Psoas muscle (tissue), 7 donors: ENCODE measurements at regions not wholly inside any gene's neighbourhood (a gene's known extent, or its start where the extent isn't known, plus 50 kb on each side); places are given as distances from the start of the nearest gene placed in this dataset.

Experiments
- ATAC-seq, 4 donors: fragments of 200-7000 bp; cut with Tn5 transposase; one replicate each; pipeline ENCODE4 v1.9.1; 2020; ENCODE audit warnings: moderate library complexity in 3 of 4, mild to moderate bottlenecking in 2 of 4
- DNase-seq, 2 donors: peaks; one replicate each; pipeline ENCODE4 v3.0.0-alpha.2; 2020
- H3K27ac ChIP-seq: fragments of 200-600 bp; one replicate; pipeline ENCODE4 v1.8.0; 2022
- H3K27me3 ChIP-seq, 3 donors: fragments of 200-600 bp in 1 of 3; one replicate each; pipeline versions ENCODE4 v1.6.1 to v1.8.0; 2013 to 2022; ENCODE audit warnings: low read length in 2 of 3, mild to moderate bottlenecking in 2 of 3, moderate library complexity in 1 of 3; ENCODE audit not compliant: insufficient read depth in 3 of 3
- H3K36me3 ChIP-seq, 2 donors: fragments of 200-600 bp in 1 of 2; one replicate each; pipeline versions ENCODE4 v1.6.1 to v1.8.0; 2013 to 2022; ENCODE audit warnings: low read depth in 1 of 2, mild to moderate bottlenecking in 1 of 2, moderate library complexity in 1 of 2; ENCODE audit not compliant: insufficient read depth in 1 of 2
- H3K4me1 ChIP-seq: fragments of 200-600 bp; one replicate; pipeline ENCODE4 v1.8.0; 2022
- H3K4me3 ChIP-seq: fragments of 200-600 bp; one replicate; pipeline ENCODE4 v1.8.0; 2022; ENCODE audit warnings: mild to moderate bottlenecking
- H3K9me3 ChIP-seq: fragments of 200-600 bp; one replicate; pipeline ENCODE4 v1.8.0; 2022
- CTCF ChIP-seq: fragments of 200-600 bp; IDR thresholded peaks from one replicate; pipeline ENCODE4 v1.8.0; 2022; ENCODE audit warnings: antibody characterized with exemption
- WGBS, 3 donors: extraction: QIAGEN DNeasy Blood & Tissue Kit; methylation state at CpG; one replicate each; pipeline versions ENCODE4 v1.1.6 to v1.1.7; 2013; 5-methylcytosine and 5-hydroxymethylcytosine counted together
- intact Hi-C, 2 donors: fragments of 100-400 bp; cut with DNase I; formaldehyde crosslinking; loops; one replicate each; pipeline versions ENCODE4 v1.11.0 to v1.14.2; 2022
- donor health status: healthy with polysubstance abuse.
- donor health status: DM: no; HTN: no; CAD: no; lungs with moderate emphysema.
- donor health status: Bipolar disorder and iron deficiency.
- donor health status: healthy.
- donor health status: DM: yes; HTN: yes; CAD: no.
- donor health status: DM: no; HTN: no; CAD: no.
- donor health status: DM: yes; HTN: yes; CAD: no.

GRCh38 chr14:44113769-44114730 lies 393.0 kb downstream of the FSCB start:
- intact Hi-C loops, result no loop called here
- Histone ChIP-seq H3K9me3 (no peaks in the 10 kb centered on the region), H3K36me3 (no peaks in the 10 kb centered on the region), H3K27ac (no peak overlapping the region), H3K27me3 (no peaks in the 10 kb centered on the region), H3K4me3 (no peak overlapping the region), H3K4me1 (no peaks in the 10 kb centered on the region)
- ATAC-seq (no peak), DNase-seq (no peak)
- WGBS, 3 donors, result 68 to 70% (median 70%) methylated on average over 7 of the region's 7 CpGs
- TF ChIP-seq CTCF, result no peak

GRCh38 chr14:44112774-44113460 lies 394.2 kb downstream of the FSCB start:
- intact Hi-C loops, result no loop called here
- H3K36me3 ChIP-seq, result no peaks in the 10 kb centered on the region
- ATAC-seq (no peak), DNase-seq (no peak)
- H3K9me3 ChIP-seq, result no peaks in the 10 kb centered on the region
- H3K27ac ChIP-seq, result no peak overlapping the region
- no peak for TF ChIP-seq CTCF
- no peaks in the 10 kb centered on the region for H3K4me1 ChIP-seq
- H3K4me3 ChIP-seq, result no peak overlapping the region
- no peaks in the 10 kb centered on the region for H3K27me3 ChIP-seq

GRCh38 chr14:44109036-44109435 lies 398.0 kb downstream of the FSCB start:
- intact Hi-C loops, result no loop called here
- no peak for TF ChIP-seq CTCF
- Histone ChIP-seq H3K9me3 (peaks cover 17% of the 10 kb centered on the region), H3K4me3 (no peak overlapping the region), H3K36me3 (no peaks in the 10 kb centered on the region), H3K27ac (no peak overlapping the region), H3K4me1 (no peaks in the 10 kb centered on the region), H3K27me3 (no peaks in the 10 kb centered on the region)
- no peak for ATAC-seq
- no peak for DNase-seq
- WGBS, 3 donors, result 91 to 95% (median 92%) methylated on average over 1 of the region's 1 CpG

- no peak overlapping the region for H3K27ac ChIP-seq
- no peaks in the 10 kb centered on the region for H3K4me1 ChIP-seq
- TF ChIP-seq CTCF, result no peak
- intact Hi-C loops, result no loop called here
- 79 to 96% (median 93%) methylated on average over 1 of the region's 1 CpG for WGBS, 3 donors
- peaks cover 17% of the 10 kb centered on the region for H3K9me3 ChIP-seq
- no peaks in the 10 kb centered on the region for H3K27me3 ChIP-seq
- no peaks in the 10 kb centered on the region for H3K36me3 ChIP-seq
- H3K4me3 ChIP-seq, result no peak overlapping the region
- DNase-seq (no peak), ATAC-seq (no peak)
Measured at GRCh38 chr14:44108601-44109000, 398.5 kb downstream of the FSCB start.
